ENCODE measurements at regions not wholly inside any gene's neighbourhood (a gene's known extent, or its start where the extent isn't known, plus 50 kb on each side); places are given as distances from the start of the nearest gene placed in this dataset.

GRCh38 chr13:68168448-68168847 lies 938.3 kb upstream of the PCDH9 start (continued):
- no peak for TF ChIP-seq CHD7 (IDR thresholded peaks at IDR 0.05; ENCODE audit: insufficient replicate concordance, low read length)
- TF ChIP-seq, protein P1, sequence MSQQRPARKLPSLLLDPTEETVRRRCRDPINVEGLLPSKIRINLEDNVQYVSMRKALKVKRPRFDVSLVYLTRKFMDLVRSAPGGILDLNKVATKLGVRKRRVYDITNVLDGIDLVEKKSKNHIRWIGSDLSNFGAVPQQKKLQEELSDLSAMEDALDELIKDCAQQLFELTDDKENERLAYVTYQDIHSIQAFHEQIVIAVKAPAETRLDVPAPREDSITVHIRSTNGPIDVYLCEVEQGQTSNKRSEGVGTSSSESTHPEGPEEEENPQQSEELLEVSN (IDR thresholded peaks at IDR 0.05), result no peak
- TF ChIP-seq, protein P2, sequence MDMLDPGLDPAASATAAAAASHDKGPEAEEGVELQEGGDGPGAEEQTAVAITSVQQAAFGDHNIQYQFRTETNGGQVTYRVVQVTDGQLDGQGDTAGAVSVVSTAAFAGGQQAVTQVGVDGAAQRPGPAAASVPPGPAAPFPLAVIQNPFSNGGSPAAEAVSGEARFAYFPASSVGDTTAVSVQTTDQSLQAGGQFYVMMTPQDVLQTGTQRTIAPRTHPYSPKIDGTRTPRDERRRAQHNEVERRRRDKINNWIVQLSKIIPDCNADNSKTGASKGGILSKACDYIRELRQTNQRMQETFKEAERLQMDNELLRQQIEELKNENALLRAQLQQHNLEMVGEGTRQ (IDR thresholded peaks at IDR 0.05; ENCODE audit: low read length), result no peak

All from H1 (cell line).